Spleen (tissue), 11 donors: ENCODE measurements at regions not wholly inside any gene's neighbourhood (a gene's known extent, or its start where the extent isn't known, plus 50 kb on each side); places are given as distances from the start of the nearest gene placed in this dataset.
"Not testable (repeated sequence)": the region's sequence is repeated elsewhere in the genome, so short reads cannot be mapped to it uniquely, and the experiment has no call there.

Source experiments
- DNase-seq: peaks from one replicate; pipeline ENCODE4 v3.0.0-alpha.2; 2020
- H3K27ac ChIP-seq, 8 donors: fragments of 200-600 bp; sonication (generic) in 7 of 8; 1 replicate in 4 of 8; 2 replicates in 4 of 8; pipeline versions ENCODE4 v1.5.0 to v1.8.0; 2016 to 2021; ENCODE audit warnings: inconsistent platforms in 4 of 8, mild to moderate bottlenecking in 4 of 8, moderate library complexity in 1 of 8
- H3K27me3 ChIP-seq, 7 donors: fragments of 200-600 bp; sonication (generic) in 6 of 7; replicated peaks in 1 of 7; 1 replicate in 4 of 7; 2 replicates in 3 of 7; pipeline versions ENCODE4 v1.5.0 to v1.8.0; 2016 to 2021; ENCODE audit warnings: inconsistent platforms in 3 of 7, mild to moderate bottlenecking in 1 of 7
- H3K36me3 ChIP-seq, 6 donors: fragments of 200-600 bp; sonication (generic) in 5 of 6; 1 replicate in 4 of 6; 2 replicates in 2 of 6; pipeline versions ENCODE4 v1.5.0 to v1.8.0; 2016 to 2021; ENCODE audit warnings: inconsistent platforms in 2 of 6
- H3K4me1 ChIP-seq, 6 donors: fragments of 200-600 bp; sonication (generic) in 5 of 6; 1 replicate in 3 of 6; 2 replicates in 3 of 6; pipeline versions ENCODE4 v1.5.0 to v1.8.0; 2016 to 2021; ENCODE audit warnings: inconsistent platforms in 3 of 6
- H3K4me3 ChIP-seq, 8 donors: fragments of 200-600 bp; sonication (generic) in 7 of 8; 1 replicate in 4 of 8; 2 replicates in 4 of 8; pipeline versions ENCODE4 v1.5.0 to v1.8.0; 2016 to 2021; ENCODE audit warnings: inconsistent platforms in 4 of 8, mild to moderate bottlenecking in 4 of 8, moderate library complexity in 2 of 8
- H3K9me3 ChIP-seq, 8 donors: fragments of 200-600 bp; sonication (generic) in 7 of 8; 1 replicate in 4 of 8; 2 replicates in 4 of 8; pipeline versions ENCODE4 v1.5.0 to v1.8.0; 2016 to 2021; ENCODE audit warnings: inconsistent platforms in 4 of 8
- POLR2A ChIP-seq, 3 donors: fragments of 450-650 bp; IDR thresholded peaks; one replicate each; pipeline ENCODE4 v1.5.1; 2017; ENCODE audit warnings: antibody characterized with exemption in 3 of 3, mild to moderate bottlenecking in 1 of 3
- POLR2AphosphoS5 ChIP-seq, 3 donors: sonication (generic); formaldehyde crosslinking; IDR thresholded peaks; one replicate each; pipeline ENCODE4 v1.5.1; 2017; ENCODE audit warnings: antibody characterized with exemption in 3 of 3
- WGBS, 5 donors: extraction: QIAGEN DNeasy Blood & Tissue Kit in 3 of 5; methylation state at CpG; one replicate each; pipeline versions ENCODE4 v1.1.5 to v1.1.7; 2013 to 2018; 5-methylcytosine and 5-hydroxymethylcytosine counted together
- intact Hi-C: fragments of 100-400 bp; cut with DNase I; formaldehyde crosslinking; loops from one replicate; pipeline ENCODE4 v1.15.0; 2023; ENCODE audit warnings: low total_unique reads
- TF ChIP-seq, protein P1 (sequence below), 11 experiments: fragments of 200-600 bp in 7 of 11; fragments of 450-650 bp in 4 of 11; sonication (generic) in 4 of 11; IDR thresholded peaks in 8 of 11; conservative IDR thresholded peaks in 3 of 11; 1 replicate in 7 of 11; 2 replicates in 4 of 11; pipeline versions ENCODE4 v1.4.0 to v1.8.0; 2016 to 2021; ENCODE audit warnings: antibody characterized with exemption in 11 of 11, inconsistent platforms in 4 of 11, mild to moderate bottlenecking in 1 of 11
- donor health status: healthy with polysubstance abuse.
- donor health status: DM: no; HTN: no; CAD: no; lungs with moderate emphysema.
- donor health status: DM: no; HTN: no; CAD: no.
- donor health status: Bipolar disorder and iron deficiency.
- donor health status: healthy.
- donor health status: DM: no; HTN: no; CAD: no.
- donor health status: DM: yes; HTN: yes; CAD: no.

- 84 to 91% (median 88%) methylated on average over 3 of the region's 3 CpGs for WGBS, 5 donors
- TF ChIP-seq, protein P1, sequence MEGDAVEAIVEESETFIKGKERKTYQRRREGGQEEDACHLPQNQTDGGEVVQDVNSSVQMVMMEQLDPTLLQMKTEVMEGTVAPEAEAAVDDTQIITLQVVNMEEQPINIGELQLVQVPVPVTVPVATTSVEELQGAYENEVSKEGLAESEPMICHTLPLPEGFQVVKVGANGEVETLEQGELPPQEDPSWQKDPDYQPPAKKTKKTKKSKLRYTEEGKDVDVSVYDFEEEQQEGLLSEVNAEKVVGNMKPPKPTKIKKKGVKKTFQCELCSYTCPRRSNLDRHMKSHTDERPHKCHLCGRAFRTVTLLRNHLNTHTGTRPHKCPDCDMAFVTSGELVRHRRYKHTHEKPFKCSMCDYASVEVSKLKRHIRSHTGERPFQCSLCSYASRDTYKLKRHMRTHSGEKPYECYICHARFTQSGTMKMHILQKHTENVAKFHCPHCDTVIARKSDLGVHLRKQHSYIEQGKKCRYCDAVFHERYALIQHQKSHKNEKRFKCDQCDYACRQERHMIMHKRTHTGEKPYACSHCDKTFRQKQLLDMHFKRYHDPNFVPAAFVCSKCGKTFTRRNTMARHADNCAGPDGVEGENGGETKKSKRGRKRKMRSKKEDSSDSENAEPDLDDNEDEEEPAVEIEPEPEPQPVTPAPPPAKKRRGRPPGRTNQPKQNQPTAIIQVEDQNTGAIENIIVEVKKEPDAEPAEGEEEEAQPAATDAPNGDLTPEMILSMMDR (IDR thresholded peaks at IDR 0.05 in 8 of 11, conservative IDR thresholded peaks at IDR 0.05 in 3 of 11) = no peak
- no peak for TF ChIP-seq POLR2AphosphoS5 (IDR thresholded peaks at IDR 0.05)
- TF ChIP-seq POLR2A (IDR thresholded peaks at IDR 0.05) = no peak
- intact Hi-C loops = no loop called here
- Histone ChIP-seq H3K27me3 (peaks cover 0 to 7% (median 0%) of the 10 kb centered on the region in 7 donors), H3K27ac (no peak overlapping the region), H3K36me3 (no peaks in the 10 kb centered on the region), H3K9me3 (no peaks in the 10 kb centered on the region), H3K4me3 (no peak overlapping the region), H3K4me1 (no peaks in the 10 kb centered on the region)
- no peak for DNase-seq
Measured at GRCh38 chr2:234156326-234156725, 105.8 kb downstream of the SPP2 start.

- H3K4me3 ChIP-seq, H3K27me3 ChIP-seq, H3K4me1 ChIP-seq, H3K36me3 ChIP-seq, H3K9me3 ChIP-seq, intact Hi-C loops, H3K27ac ChIP-seq, DNase-seq: not testable (repeated sequence)
- WGBS, 5 donors = 86 to 100% (median 94%) methylated on average over 2 of the region's 2 CpGs
Measured at GRCh38 chr2:234152835-234153234, 102.3 kb downstream of the SPP2 start.

DNA sequence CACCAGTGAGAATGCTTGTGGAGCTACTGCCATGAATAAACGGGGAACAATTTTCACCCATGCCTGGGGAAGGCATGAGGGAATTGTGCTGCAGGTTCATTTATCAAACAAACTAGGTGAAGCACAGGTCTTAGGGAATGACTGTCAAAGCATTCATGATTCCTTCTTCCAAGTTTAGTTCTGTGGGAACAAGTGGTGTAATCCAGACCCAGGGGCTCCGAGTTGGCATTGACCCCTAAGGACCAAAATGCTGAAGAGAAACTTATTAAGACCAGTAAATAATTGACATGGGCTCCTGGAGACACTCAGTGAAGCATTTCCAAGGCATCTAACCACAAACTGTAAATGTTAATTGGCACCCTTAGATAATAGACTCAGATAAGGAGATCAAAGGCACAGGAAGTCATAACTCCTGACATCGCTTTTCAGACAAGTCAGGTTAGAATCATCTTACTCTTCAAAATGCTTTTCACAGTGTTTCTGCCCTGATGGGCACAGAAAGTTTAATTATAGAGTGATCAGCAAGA is 96.9 kb downstream of the SPP2 start:
- no peaks in the 10 kb centered on the region for H3K36me3 ChIP-seq
- H3K9me3 ChIP-seq = no peaks in the 10 kb centered on the region
- intact Hi-C loops = no loop called here
- DNase-seq = no peak
- H3K4me3 ChIP-seq = no peak overlapping the region
- WGBS, 5 donors = 60 to 73% (median 72%) methylated on average over 3 of the region's 3 CpGs
- peaks cover 12 to 24% (median 19%) of the 10 kb centered on the region in 6 donors for H3K4me1 ChIP-seq
- H3K27me3 ChIP-seq = no peaks in the 10 kb centered on the region
- no peak for TF ChIP-seq POLR2A (IDR thresholded peaks at IDR 0.05)
- TF ChIP-seq, protein P1 (IDR thresholded peaks at IDR 0.05 in 8 of 11, conservative IDR thresholded peaks at IDR 0.05 in 3 of 11) = no peak
- no peak for TF ChIP-seq POLR2AphosphoS5 (IDR thresholded peaks at IDR 0.05)
- peak overlapping the region in 1 of 8 donors; percentile 30 for H3K27ac ChIP-seq

GRCh38 chr2:234146087-234146826 is 95.8 kb downstream of the SPP2 start:
- Histone ChIP-seq H3K4me1 (peaks cover 12 to 24% (median 19%) of the 10 kb centered on the region in 6 donors), H3K4me3 (no peak overlapping the region), H3K9me3 (no peaks in the 10 kb centered on the region), H3K36me3 (no peaks in the 10 kb centered on the region), H3K27me3 (no peaks in the 10 kb centered on the region), H3K27ac (peak overlapping the region in 6 of 8 donors; percentile 30 to 62 (median 51))
- 50 to 55% (median 52%) methylated on average over 8 of the region's 8 CpGs for WGBS, 5 donors
- intact Hi-C loops = no loop called here
- no peak for DNase-seq
- TF ChIP-seq, protein P1 (IDR thresholded peaks at IDR 0.05 in 8 of 11, conservative IDR thresholded peaks at IDR 0.05 in 3 of 11) = peak in 1 of 11 experiments; percentile 7
- peak in 1 of 3 donors; percentile 42 for TF ChIP-seq POLR2AphosphoS5 (IDR thresholded peaks at IDR 0.05)
- TF ChIP-seq POLR2A (IDR thresholded peaks at IDR 0.05) = no peak
